Karpas-422 (cell line): ENCODE measurements at regions not wholly inside any gene's neighbourhood (a gene's known extent, or its start where the extent isn't known, plus 50 kb on each side); places are given as distances from the start of the nearest gene placed in this dataset.

ENCODE experiments used
- DNase-seq: peaks from one replicate; pipeline ENCODE4 v3.0.0-alpha.2; 2015
- H2AFZ ChIP-seq: fragments of 200-600 bp; sonication (generic); 2 replicates; pipeline ENCODE4 v1.6.1; 2014; ENCODE audit warnings: antibody characterized with exemption, low read length, mixed read lengths
- H3K27ac ChIP-seq: fragments of 200-600 bp; sonication (generic); 2 replicates; pipeline ENCODE4 v1.5.1; 2014; ENCODE audit warnings: mild to moderate bottlenecking, low read length, moderate library complexity
- H3K27me3 ChIP-seq: fragments of 200-600 bp; sonication (generic); 2 replicates; pipeline ENCODE4 v1.6.1; 2014; ENCODE audit warnings: low read length, mixed read lengths
- H3K36me3 ChIP-seq: fragments of 200-600 bp; sonication (generic); 2 replicates; pipeline ENCODE4 v1.6.1; 2014; ENCODE audit warnings: low read length, mixed read lengths; ENCODE audit not compliant: insufficient read depth
- H3K4me1 ChIP-seq: fragments of 200-600 bp; sonication (generic); 2 replicates; pipeline ENCODE4 v1.6.1; 2014; ENCODE audit warnings: mild to moderate bottlenecking, low read length, mixed read lengths
- H3K4me2 ChIP-seq: fragments of 200-600 bp; sonication (generic); 2 replicates; pipeline ENCODE4 v1.6.1; 2014; ENCODE audit warnings: low read length, low read depth, mild to moderate bottlenecking; ENCODE audit not compliant: poor library complexity, severe bottlenecking
- H3K4me3 ChIP-seq: fragments of 200-600 bp; sonication (generic); 2 replicates; pipeline ENCODE4 v1.5.1; 2014; ENCODE audit warnings: mild to moderate bottlenecking, antibody characterized with exemption, low read length, mixed read lengths
- H3K79me2 ChIP-seq: fragments of 200-600 bp; sonication (generic); 2 replicates; pipeline ENCODE4 v1.6.1; 2014; ENCODE audit warnings: mild to moderate bottlenecking, low read length, mixed read lengths
- H3K9ac ChIP-seq: fragments of 200-600 bp; sonication (generic); 2 replicates; pipeline ENCODE4 v1.6.0; 2014; ENCODE audit warnings: low read length
- H3K9me2 ChIP-seq: fragments of 200-600 bp; sonication (generic), shearing (Covaris generic); replicated peaks from 2 replicates; pipeline ENCODE4 v1.6.0; 2014; ENCODE audit warnings: mild to moderate bottlenecking, low read length, moderate library complexity; ENCODE audit not compliant: insufficient read depth
- H3K9me3 ChIP-seq: fragments of 300-700, 200-600 bp; sonication (generic); 2 replicates; pipeline ENCODE4 v1.6.1; 2014; ENCODE audit warnings: low read length, mixed read lengths
- H4K20me1 ChIP-seq: fragments of 200-600 bp; sonication (generic); 2 replicates; pipeline ENCODE4 v1.6.1; 2014; ENCODE audit warnings: mild to moderate bottlenecking, antibody characterized with exemption, low read length, low read depth; ENCODE audit not compliant: insufficient read depth

DNA sequence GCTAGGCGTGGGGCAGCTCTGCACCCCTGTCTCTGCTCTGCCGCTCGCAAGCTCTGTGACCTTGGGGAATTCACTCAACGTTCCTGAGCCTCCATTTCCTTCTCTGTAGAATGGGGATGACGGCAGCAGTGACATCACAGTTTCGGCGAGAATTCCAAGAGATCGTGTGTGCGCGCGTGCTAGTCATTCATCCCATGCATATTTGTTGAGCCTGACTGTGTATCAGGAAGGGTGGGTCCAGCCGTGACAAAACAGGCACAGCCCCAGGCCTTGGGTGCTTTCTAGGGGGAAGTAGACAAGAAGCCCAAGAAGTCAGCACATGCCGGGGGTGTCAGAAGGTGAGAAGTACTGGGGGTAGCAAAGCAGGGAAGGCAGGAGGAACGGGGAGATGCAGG, 145.6 kb upstream of the NCOR2 start:
- no peaks in the 10 kb centered on the region for H3K36me3 ChIP-seq
- peak overlapping the region; percentile 36 for H3K9ac ChIP-seq
- no peak overlapping the region for H3K27ac ChIP-seq
- no peaks in the 10 kb centered on the region for H3K9me2 ChIP-seq
- peak overlapping the region; percentile 26; the same call in 1 of the 2 replicates for H3K4me3 ChIP-seq
- peak overlapping the region; percentile 58 for H3K4me2 ChIP-seq
- H3K27me3 ChIP-seq = no peaks in the 10 kb centered on the region
- H4K20me1 ChIP-seq = no peaks in the 10 kb centered on the region
- H2AFZ ChIP-seq = peak overlapping the region; percentile 59; the same call in 1 of the 2 replicates
- no peaks in the 10 kb centered on the region for H3K9me3 ChIP-seq
- no peaks in the 10 kb centered on the region for H3K79me2 ChIP-seq
- DNase-seq = peak; percentile 41
- peaks cover 16% of the 10 kb centered on the region for H3K4me1 ChIP-seq

- Histone ChIP-seq H3K9ac (no peak overlapping the region), H3K27ac (no peak overlapping the region), H3K4me3 (no peak overlapping the region), H3K4me1 (peaks cover 16% of the 10 kb centered on the region), H3K79me2 (no peaks in the 10 kb centered on the region), H3K9me3 (no peaks in the 10 kb centered on the region), H3K27me3 (no peaks in the 10 kb centered on the region), H3K4me2 (no peak overlapping the region), H4K20me1 (no peaks in the 10 kb centered on the region), H3K9me2 (no peaks in the 10 kb centered on the region), H3K36me3 (no peaks in the 10 kb centered on the region), H2AFZ (no peak overlapping the region)
- peak; percentile 44 for DNase-seq
These were observed 143.9 kb upstream of the NCOR2 start for GRCh38 chr12:124711344-124711743.

- no peaks in the 10 kb centered on the region for H3K36me3 ChIP-seq
- H3K4me1 ChIP-seq = peaks cover 21% of the 10 kb centered on the region
- no peak overlapping the region for H3K9ac ChIP-seq
- H3K9me2 ChIP-seq = no peaks in the 10 kb centered on the region
- no peaks in the 10 kb centered on the region for H4K20me1 ChIP-seq
- DNase-seq = no peak
- H3K9me3 ChIP-seq = no peaks in the 10 kb centered on the region
- H3K4me3 ChIP-seq = no peak overlapping the region
- no peak overlapping the region for H2AFZ ChIP-seq
- no peak overlapping the region for H3K4me2 ChIP-seq
- no peak overlapping the region for H3K27ac ChIP-seq
- no peaks in the 10 kb centered on the region for H3K27me3 ChIP-seq
- H3K79me2 ChIP-seq = no peaks in the 10 kb centered on the region
These were observed 142.6 kb upstream of the NCOR2 start for GRCh38 chr12:124709722-124710687.

DNA sequence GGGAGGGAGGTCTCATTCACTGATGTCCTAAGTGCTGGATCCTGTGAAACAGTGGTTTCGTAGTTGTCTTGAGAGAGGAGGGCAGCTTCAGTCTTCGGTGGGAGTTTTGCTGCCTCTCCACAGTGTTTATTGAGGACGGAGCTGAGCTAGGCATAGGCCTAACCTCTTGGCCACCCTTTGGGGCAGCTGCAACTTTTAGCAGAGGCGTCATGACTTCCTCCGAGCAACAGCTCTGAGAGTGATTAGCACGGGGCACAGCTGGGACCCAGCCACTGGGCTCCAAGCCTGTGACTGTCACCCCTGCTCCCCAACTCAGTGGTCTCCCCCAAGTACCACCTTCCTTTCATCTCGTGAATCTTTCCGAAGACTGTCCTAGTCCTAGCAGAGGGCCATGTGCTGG, 139.9 kb upstream of the NCOR2 start:
- Histone ChIP-seq H3K4me1 (peaks cover 9% of the 10 kb centered on the region), H3K9me3 (no peaks in the 10 kb centered on the region), H3K79me2 (no peaks in the 10 kb centered on the region), H3K9me2 (no peaks in the 10 kb centered on the region), H3K27ac (no peak overlapping the region), H3K27me3 (no peaks in the 10 kb centered on the region), H3K4me2 (no peak overlapping the region), H3K4me3 (no peak overlapping the region), H4K20me1 (no peaks in the 10 kb centered on the region), H3K36me3 (no peaks in the 10 kb centered on the region), H3K9ac (no peak overlapping the region), H2AFZ (no peak overlapping the region)
- no peak for DNase-seq

DNA sequence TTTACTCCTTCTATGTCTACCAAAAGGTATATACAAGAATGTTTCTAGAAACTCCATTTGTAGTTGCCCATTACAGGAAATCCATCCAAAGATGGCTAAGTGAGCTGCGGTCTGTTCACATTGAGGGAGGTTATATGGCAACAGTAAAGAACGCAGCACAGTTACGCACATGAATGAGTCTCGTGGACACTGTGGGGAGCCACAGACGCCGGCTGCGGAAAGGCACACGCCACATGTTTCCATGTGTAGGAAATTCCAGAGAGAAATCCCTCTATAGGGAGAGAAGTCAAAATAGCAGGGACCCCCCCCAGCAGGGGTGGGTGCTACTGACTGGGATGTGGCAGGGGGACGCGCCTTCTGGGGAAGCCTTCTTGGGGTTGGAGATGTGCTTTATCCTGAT, 139.0 kb upstream of the NCOR2 start:
- H3K79me2 ChIP-seq = no peaks in the 10 kb centered on the region
- no peaks in the 10 kb centered on the region for H3K27me3 ChIP-seq
- no peaks in the 10 kb centered on the region for H3K9me2 ChIP-seq
- H3K36me3 ChIP-seq = no peaks in the 10 kb centered on the region
- H2AFZ ChIP-seq = no peak overlapping the region
- no peak overlapping the region for H3K4me3 ChIP-seq
- H3K9ac ChIP-seq = no peak overlapping the region
- H3K4me2 ChIP-seq = no peak overlapping the region
- H3K9me3 ChIP-seq = no peaks in the 10 kb centered on the region
- DNase-seq = no peak
- H4K20me1 ChIP-seq = no peaks in the 10 kb centered on the region
- H3K27ac ChIP-seq = no peak overlapping the region
- H3K4me1 ChIP-seq = peaks cover 7% of the 10 kb centered on the region

GRCh38 chr12:124705545-124706138, 138.2 kb upstream of the NCOR2 start:
- peaks cover 4% of the 10 kb centered on the region for H3K4me1 ChIP-seq
- H4K20me1 ChIP-seq = no peaks in the 10 kb centered on the region
- H3K27ac ChIP-seq = no peak overlapping the region
- no peak overlapping the region for H3K4me2 ChIP-seq
- DNase-seq = no peak
- no peaks in the 10 kb centered on the region for H3K79me2 ChIP-seq
- no peaks in the 10 kb centered on the region for H3K9me3 ChIP-seq
- H3K4me3 ChIP-seq = no peak overlapping the region
- H3K36me3 ChIP-seq = no peaks in the 10 kb centered on the region
- no peaks in the 10 kb centered on the region for H3K9me2 ChIP-seq
- no peak overlapping the region for H3K9ac ChIP-seq
- no peak overlapping the region for H2AFZ ChIP-seq
- H3K27me3 ChIP-seq = no peaks in the 10 kb centered on the region

DNA sequence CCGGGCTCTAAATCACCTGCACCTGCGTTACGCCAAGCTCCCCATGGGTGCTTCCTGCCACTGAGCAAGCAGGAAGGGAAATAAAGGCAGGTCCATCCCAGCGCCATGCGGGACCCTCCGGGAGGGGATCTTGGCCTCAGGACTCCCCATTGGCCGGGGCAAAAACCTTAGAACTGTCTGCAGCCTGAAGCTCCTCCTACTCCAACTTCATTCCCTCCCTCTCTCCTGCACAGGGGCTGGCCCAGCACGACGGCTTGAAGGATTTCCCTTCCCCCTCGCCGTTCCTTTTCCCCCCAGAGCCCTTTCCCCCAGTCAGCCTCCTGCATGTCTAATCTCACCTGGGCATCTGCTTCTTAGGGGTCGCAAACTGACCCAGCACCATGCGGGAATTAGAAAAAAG, 137.2 kb upstream of the NCOR2 start:
- H3K79me2 ChIP-seq = no peaks in the 10 kb centered on the region
- no peak for DNase-seq
- no peaks in the 10 kb centered on the region for H3K9me3 ChIP-seq
- H3K4me2 ChIP-seq = no peak overlapping the region
- no peak overlapping the region for H2AFZ ChIP-seq
- no peak overlapping the region for H3K4me3 ChIP-seq
- no peak overlapping the region for H3K9ac ChIP-seq
- no peaks in the 10 kb centered on the region for H3K9me2 ChIP-seq
- H4K20me1 ChIP-seq = no peaks in the 10 kb centered on the region
- peaks cover 4% of the 10 kb centered on the region for H3K4me1 ChIP-seq
- no peaks in the 10 kb centered on the region for H3K27me3 ChIP-seq
- H3K36me3 ChIP-seq = no peaks in the 10 kb centered on the region
- H3K27ac ChIP-seq = no peak overlapping the region

DNA sequence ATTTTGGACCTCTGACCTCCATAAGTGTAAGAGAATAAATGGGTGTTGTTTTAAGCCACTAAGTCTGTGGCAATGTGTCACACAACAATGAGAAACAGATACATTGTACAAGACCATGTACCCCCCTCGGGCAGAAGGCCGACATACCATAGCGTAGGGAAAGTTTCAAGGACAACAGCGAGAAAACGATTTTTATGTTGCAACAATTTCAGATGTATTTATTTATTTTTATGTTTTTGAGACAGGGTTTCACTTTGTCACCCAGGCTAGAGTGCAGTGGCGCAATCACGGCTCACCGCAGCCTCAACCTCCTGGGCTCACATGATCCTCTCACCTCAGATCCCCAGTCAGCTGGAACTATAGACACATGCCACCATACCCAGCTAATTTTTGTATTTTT, 136.4 kb upstream of the NCOR2 start:
- Histone ChIP-seq H2AFZ (no peak overlapping the region), H3K4me2 (no peak overlapping the region)
- DNase-seq = no peak

More for the DNA sequence above, 136.4 kb upstream of the NCOR2 start:
- Histone ChIP-seq H3K9me2 (no peaks in the 10 kb centered on the region), H3K9me3 (no peaks in the 10 kb centered on the region), H3K27me3 (no peaks in the 10 kb centered on the region), H3K4me3 (no peak overlapping the region), H3K36me3 (no peaks in the 10 kb centered on the region), H3K27ac (no peak overlapping the region), H3K4me1 (peaks cover 4% of the 10 kb centered on the region), H3K79me2 (no peaks in the 10 kb centered on the region), H4K20me1 (no peaks in the 10 kb centered on the region), H3K9ac (no peak overlapping the region)
